H1 (cell line): ENCODE measurements at regions not wholly inside any gene's neighbourhood (a gene's known extent, or its start where the extent isn't known, plus 50 kb on each side); places are given as distances from the start of the nearest gene placed in this dataset.

ENCODE experiments used
- CHD7 ChIP-seq: fragments of 300-600 bp; sonication (generic); IDR thresholded peaks from 2 replicates; pipeline ENCODE4 v1.7.1; 2012; ENCODE audit warnings: low read length, moderate library complexity, mild to moderate bottlenecking, inconsistent platforms; ENCODE audit not compliant: insufficient replicate concordance

- TF ChIP-seq CHD7 = no peak
Observed at GRCh38 chr22:42217752-42218280, 52.6 kb downstream of the TCF20 start (continued).
